Liver (tissue), 3 donors: ENCODE measurements at regions not wholly inside any gene's neighbourhood (a gene's known extent, or its start where the extent isn't known, plus 50 kb on each side); places are given as distances from the start of the nearest gene placed in this dataset.

Experiments used
- CTCF ChIP-seq: fragments of 150-350 bp; IDR thresholded peaks from 2 replicates; pipeline ENCODE4 v1.5.1; 2017; ENCODE audit warnings: improper control_type of control experiment, low read depth, low read length; ENCODE audit not compliant: missing input control
- EGR1 ChIP-seq, 2 donors: IDR thresholded peaks; 2 replicates each; pipeline ENCODE4 v1.6.1; 2016 to 2018; ENCODE audit warnings: antibody characterized with exemption in 2 of 2, low read depth in 2 of 2
- HNF4G ChIP-seq: IDR thresholded peaks from 2 replicates; pipeline ENCODE4 v1.6.1; 2016; ENCODE audit warnings: antibody characterized with exemption
- JUND ChIP-seq, 2 donors: IDR thresholded peaks; 2 replicates each; pipeline ENCODE4 v1.6.1; 2016; ENCODE audit warnings: antibody characterized with exemption in 2 of 2
- MAX ChIP-seq: IDR thresholded peaks from 2 replicates; pipeline ENCODE4 v1.6.1; 2016; ENCODE audit warnings: antibody characterized with exemption
- RAD21 ChIP-seq, 2 donors: IDR thresholded peaks; 2 replicates each; pipeline ENCODE4 v1.6.1; 2016; ENCODE audit warnings: antibody characterized with exemption in 2 of 2, mild to moderate bottlenecking in 2 of 2
- REST ChIP-seq: IDR thresholded peaks from 2 replicates; pipeline ENCODE4 v1.6.1; 2016; ENCODE audit warnings: antibody characterized with exemption, mild to moderate bottlenecking
- SP1 ChIP-seq: IDR thresholded peaks from 2 replicates; pipeline ENCODE4 v1.6.1; 2018; ENCODE audit warnings: antibody characterized with exemption, mild to moderate bottlenecking
- donor health status: healthy.
- donor health status: healthy.

- TF ChIP-seq CTCF (no peak), SP1 (no peak), JUND (IDR thresholded peaks at IDR 0.05) (no peak), HNF4G (no peak), RAD21 (IDR thresholded peaks at IDR 0.05) (no peak), MAX (no peak), REST (no peak), EGR1 (IDR thresholded peaks at IDR 0.05; ENCODE audit: low read depth in 2 of 2) (no peak)
Measured at GRCh38 chr3:20837676-20838302, 651.8 kb upstream of the SGO1 start.
